C4-2B (cell line): ENCODE measurements at regions not wholly inside any gene's neighbourhood (a gene's known extent, or its start where the extent isn't known, plus 50 kb on each side); places are given as distances from the start of the nearest gene placed in this dataset.
"Not testable (repeated sequence)": the region's sequence is repeated elsewhere in the genome, so short reads cannot be mapped to it uniquely, and the experiment has no call there.

ENCODE experiments used
- H3K27ac ChIP-seq: fragments of 450-650 bp; 2 replicates; pipeline ENCODE4 v1.5.1; 2017
- ZFX ChIP-seq: fragments of 450-650 bp; IDR thresholded peaks from 2 replicates; pipeline ENCODE4 v1.6.1; 2017
- TF ChIP-seq, protein P1 (sequence below): fragments of 450-650 bp; conservative IDR thresholded peaks from 2 replicates; pipeline ENCODE4 v1.5.1; 2017; ENCODE audit warnings: mild to moderate bottlenecking

GRCh38 chr6:166803471-166803870 lies 152.9 kb downstream of the RNASET2 start:
- no peak overlapping the region for H3K27ac ChIP-seq
- TF ChIP-seq, protein P1, sequence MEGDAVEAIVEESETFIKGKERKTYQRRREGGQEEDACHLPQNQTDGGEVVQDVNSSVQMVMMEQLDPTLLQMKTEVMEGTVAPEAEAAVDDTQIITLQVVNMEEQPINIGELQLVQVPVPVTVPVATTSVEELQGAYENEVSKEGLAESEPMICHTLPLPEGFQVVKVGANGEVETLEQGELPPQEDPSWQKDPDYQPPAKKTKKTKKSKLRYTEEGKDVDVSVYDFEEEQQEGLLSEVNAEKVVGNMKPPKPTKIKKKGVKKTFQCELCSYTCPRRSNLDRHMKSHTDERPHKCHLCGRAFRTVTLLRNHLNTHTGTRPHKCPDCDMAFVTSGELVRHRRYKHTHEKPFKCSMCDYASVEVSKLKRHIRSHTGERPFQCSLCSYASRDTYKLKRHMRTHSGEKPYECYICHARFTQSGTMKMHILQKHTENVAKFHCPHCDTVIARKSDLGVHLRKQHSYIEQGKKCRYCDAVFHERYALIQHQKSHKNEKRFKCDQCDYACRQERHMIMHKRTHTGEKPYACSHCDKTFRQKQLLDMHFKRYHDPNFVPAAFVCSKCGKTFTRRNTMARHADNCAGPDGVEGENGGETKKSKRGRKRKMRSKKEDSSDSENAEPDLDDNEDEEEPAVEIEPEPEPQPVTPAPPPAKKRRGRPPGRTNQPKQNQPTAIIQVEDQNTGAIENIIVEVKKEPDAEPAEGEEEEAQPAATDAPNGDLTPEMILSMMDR: no peak
- no peak for TF ChIP-seq ZFX

- TF ChIP-seq, protein P1: no peak
- TF ChIP-seq ZFX: no peak
- H3K27ac ChIP-seq: no peak overlapping the region
Measured at GRCh38 chr6:166802401-166802800, 153.9 kb downstream of the RNASET2 start.

DNA sequence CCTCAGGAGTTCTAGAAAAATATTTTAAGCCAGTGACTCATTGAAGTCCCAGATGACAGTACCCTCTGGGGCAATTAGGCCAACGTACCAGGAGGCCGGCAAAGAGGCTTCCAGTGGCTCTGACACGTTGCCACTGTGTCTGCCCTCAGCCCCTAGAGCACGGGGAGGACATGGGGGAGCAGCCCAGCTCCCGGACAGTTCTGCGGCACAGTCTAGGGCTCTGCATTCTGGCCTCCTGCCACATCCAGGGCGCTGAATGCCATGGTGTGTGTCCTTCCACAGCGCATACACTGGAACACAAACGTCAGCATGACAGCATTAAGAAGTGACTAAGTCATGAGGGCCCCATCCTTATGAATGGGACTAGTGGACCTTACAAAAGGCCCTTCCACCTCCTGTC lies 156.2 kb downstream of the RNASET2 start:
- TF ChIP-seq, protein P1: no peak
- TF ChIP-seq ZFX: no peak
- H3K27ac ChIP-seq: no peak overlapping the region

GRCh38 chr6:166798652-166799051 lies 157.7 kb downstream of the RNASET2 start:
- TF ChIP-seq, protein P1: no peak
- no peak for TF ChIP-seq ZFX

GRCh38 chr6:166796610-166797009 lies 159.7 kb downstream of the RNASET2 start:
- TF ChIP-seq, protein P1: no peak
- no peak for TF ChIP-seq ZFX
- H3K27ac ChIP-seq: no peak overlapping the region

More at GRCh38 chr6:166798652-166799051, 157.7 kb downstream of the RNASET2 start:
- H3K27ac ChIP-seq: no peak overlapping the region

- no peak for TF ChIP-seq ZFX
- TF ChIP-seq, protein P1: no peak
- H3K27ac ChIP-seq: no peak overlapping the region
Measured at GRCh38 chr6:166795879-166796278, 160.5 kb downstream of the RNASET2 start.

- H3K27ac ChIP-seq: not testable (repeated sequence)
Measured at GRCh38 chr6:166790808-166791207, 163.8 kb upstream of the RPS6KA2 start.

GRCh38 chr6:166788846-166789529 lies 161.9 kb upstream of the RPS6KA2 start:
- not testable (repeated sequence) for H3K27ac ChIP-seq
